GM23338 (cell line): ENCODE measurements at regions not wholly inside any gene's neighbourhood (a gene's known extent, or its start where the extent isn't known, plus 50 kb on each side); places are given as distances from the start of the nearest gene placed in this dataset.

Experiments
- ATAC-seq: fragments of 200-7000 bp; cut with Tn5 transposase; 3 replicates; pipeline ENCODE4 v1.9.1; 2020
- DNase-seq: peaks from one replicate; pipeline ENCODE4 v3.0.0-alpha.2; 2015; ENCODE audit warnings: low spot score
- H2AFZ ChIP-seq: fragments of 200-600 bp; sonication (generic); 2 replicates; pipeline ENCODE4 v1.8.0; 2016; ENCODE audit warnings: antibody characterized with exemption, mild to moderate bottlenecking, moderate library complexity
- H3F3A ChIP-seq: fragments of 200-600 bp; sonication (generic); replicated peaks from 2 replicates; pipeline ENCODE4 v1.8.0; 2017; ENCODE audit warnings: antibody characterized with exemption, mixed run types, low read depth
- H3K27ac ChIP-seq: fragments of 200-600 bp; sonication (generic); 2 replicates; pipeline ENCODE4 v1.6.1; 2016; ENCODE audit warnings: low read depth
- H3K27me3 ChIP-seq: fragments of 200-600 bp; sonication (generic); 2 replicates; pipeline ENCODE4 v1.8.0; 2016; ENCODE audit warnings: mild to moderate bottlenecking, mixed run types, moderate library complexity; ENCODE audit not compliant: insufficient read depth
- H3K36me3 ChIP-seq: fragments of 200-600 bp; sonication (generic); 2 replicates; pipeline ENCODE4 v1.8.0; 2016; ENCODE audit warnings: mild to moderate bottlenecking; ENCODE audit not compliant: insufficient read depth
- H3K4me1 ChIP-seq: fragments of 200-600 bp; sonication (generic); 2 replicates; pipeline ENCODE4 v1.8.0; 2016; ENCODE audit warnings: mild to moderate bottlenecking, moderate library complexity; ENCODE audit not compliant: insufficient read depth
- H3K4me2 ChIP-seq: fragments of 200-600 bp; sonication (generic); 2 replicates; pipeline ENCODE4 v1.7.1; 2017; ENCODE audit warnings: mixed run types
- H3K4me3 ChIP-seq: fragments of 200-600 bp; sonication (generic); 2 replicates; pipeline ENCODE4 v1.6.1; 2016; ENCODE audit warnings: mixed run types
- H3K79me2 ChIP-seq: fragments of 200-600 bp; sonication (generic); replicated peaks from 2 replicates; pipeline ENCODE4 v1.8.0; 2017; ENCODE audit warnings: mild to moderate bottlenecking; ENCODE audit not compliant: insufficient read depth
- H3K9me2 ChIP-seq: fragments of 200-600 bp; sonication (generic); 2 replicates; pipeline ENCODE4 v1.8.0; 2017; ENCODE audit not compliant: insufficient read depth
- H4K20me1 ChIP-seq: fragments of 200-600 bp; sonication (generic); replicated peaks from 2 replicates; pipeline ENCODE4 v1.8.0; 2017; ENCODE audit warnings: mild to moderate bottlenecking; ENCODE audit not compliant: insufficient read depth
- H3K27ac Mint-ChIP-seq: 2 replicates; pipeline ENCODE4 v1.8.0; 2020; ENCODE audit warnings: inconsistent platforms, mild to moderate bottlenecking, moderate library complexity, mixed read lengths
- H3K27me3 Mint-ChIP-seq: 3 replicates; pipeline ENCODE4 v1.8.0; 2022; ENCODE audit warnings: low read depth, mild to moderate bottlenecking, moderate library complexity, mixed read lengths, inconsistent platforms; ENCODE audit not compliant: insufficient read depth, poor library complexity
- H3K36me3 Mint-ChIP-seq: 3 replicates; pipeline ENCODE4 v1.8.0; 2021; ENCODE audit warnings: low read depth, mild to moderate bottlenecking, inconsistent platforms, moderate library complexity, mixed read lengths
- H3K4me1 Mint-ChIP-seq: 3 replicates; pipeline ENCODE4 v1.8.0; 2020; ENCODE audit warnings: mild to moderate bottlenecking, inconsistent platforms, mixed read lengths
- H3K4me3 Mint-ChIP-seq: 3 replicates; pipeline ENCODE4 v1.8.0; 2021; ENCODE audit warnings: moderate library complexity, mild to moderate bottlenecking, inconsistent platforms, mixed read lengths
- H3K9me3 Mint-ChIP-seq: 3 replicates; pipeline ENCODE4 v1.8.0; 2020; ENCODE audit warnings: moderate library complexity, mild to moderate bottlenecking, inconsistent platforms, mixed read lengths
- CTCF ChIP-seq, 2 experiments: fragments of 200-600 bp in 1 of 2; sonication (generic) in 1 of 2; conservative IDR thresholded peaks; 2 replicates each; pipeline versions ENCODE4 v1.5.1 to v1.6.1; 2016 to 2017; ENCODE audit warnings: antibody characterized with exemption in 2 of 2, low read depth in 2 of 2, mild to moderate bottlenecking in 2 of 2, moderate library complexity in 1 of 2
- EZH2phosphoT487 ChIP-seq: fragments of 200-600 bp; sonication (generic); IDR thresholded peaks from one replicate; pipeline ENCODE4 v1.8.1; 2018; ENCODE audit warnings: antibody characterized with exemption; ENCODE audit not compliant: unreplicated experiment
- STAT1 ChIP-seq: IDR thresholded peaks from one replicate; pipeline ENCODE4 v1.6.1; 2016; ENCODE audit warnings: antibody characterized with exemption; ENCODE audit not compliant: unreplicated experiment
- ZNF331 ChIP-seq: fragments of 250-450 bp; sonication (Bioruptor Pico); IDR thresholded peaks from 2 replicates; pipeline ENCODE4 v1.5.0; 2020; ENCODE audit warnings: low read depth, mild to moderate bottlenecking, moderate library complexity
- ZNF462 ChIP-seq: fragments of 250-450 bp; sonication (Bioruptor Pico); IDR thresholded peaks from 2 replicates; pipeline ENCODE4 v1.5.0; 2020; ENCODE audit warnings: mild to moderate bottlenecking, moderate library complexity

GRCh38 chr3:104548401-104548800 is 818.3 kb upstream of the ALCAM start (continued):
- TF ChIP-seq CTCF (conservative IDR thresholded peaks at IDR 0.05; ENCODE audit: low read depth in 2 of 2), result no peak
- no peak for TF ChIP-seq EZH2phosphoT487

DNA sequence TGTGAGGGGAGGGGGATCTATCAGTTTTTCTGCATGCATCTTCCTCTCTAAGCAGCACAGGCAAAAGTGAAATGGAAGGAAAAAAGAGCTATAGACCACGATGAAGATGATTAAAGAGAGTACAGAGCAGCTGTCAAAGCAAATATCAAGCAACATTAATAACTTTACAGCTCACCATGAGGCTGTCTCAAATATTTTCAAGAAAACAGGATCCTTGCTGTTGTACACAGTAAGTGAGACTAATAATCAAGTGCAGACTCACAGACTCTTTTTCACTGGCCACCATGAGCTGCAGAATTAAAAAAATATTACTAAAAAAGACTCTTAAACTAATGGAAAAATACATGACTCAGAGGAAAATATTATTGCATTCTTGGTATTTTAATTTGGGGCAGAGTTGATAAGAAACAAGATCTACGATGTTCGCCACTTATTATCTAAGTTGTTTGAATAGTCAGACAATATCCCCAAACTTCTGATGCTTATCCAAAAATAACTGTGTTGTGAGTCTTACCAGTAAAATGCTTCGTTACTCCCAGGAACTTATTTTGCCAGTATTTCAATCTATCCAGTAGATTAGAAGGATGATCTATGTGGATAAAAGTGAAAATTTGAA is 817.5 kb upstream of the ALCAM start:
- Mint-ChIP-seq H3K27me3 (peaks cover 34% of the 10 kb centered on the region), H3K4me3 (no peak overlapping the region), H3K4me1 (peaks cover 54% of the 10 kb centered on the region), H3K27ac (no peak overlapping the region), H3K9me3 (peaks cover 5% of the 10 kb centered on the region; the same call in 1 of the 3 replicates), H3K36me3 (peaks cover 4% of the 10 kb centered on the region; the same call in 1 of the 3 replicates)
- TF ChIP-seq STAT1 (no peak), ZNF462 (CRISPR knock-in tag) (no peak), ZNF331 (CRISPR knock-in tag) (no peak), EZH2phosphoT487 (no peak)
- H3K4me3 ChIP-seq, result no peak overlapping the region
- H2AFZ ChIP-seq, result no peak overlapping the region
- no peaks in the 10 kb centered on the region for H3K9me2 ChIP-seq
- ATAC-seq, result no peak
- no peaks in the 10 kb centered on the region for H3F3A ChIP-seq
- no peaks in the 10 kb centered on the region for H4K20me1 ChIP-seq
- no peaks in the 10 kb centered on the region for H3K79me2 ChIP-seq
- H3K4me2 ChIP-seq, result no peak overlapping the region
- no peaks in the 10 kb centered on the region for H3K36me3 ChIP-seq
- DNase-seq, result no peak
- H3K4me1 ChIP-seq, result peaks cover 45% of the 10 kb centered on the region
- no peak overlapping the region for H3K27ac ChIP-seq
- peaks cover 53% of the 10 kb centered on the region for H3K27me3 ChIP-seq
